Endothelial cell of umbilical vein (primary cell): ENCODE measurements at regions not wholly inside any gene's neighbourhood (a gene's known extent, or its start where the extent isn't known, plus 50 kb on each side); places are given as distances from the start of the nearest gene placed in this dataset.

ENCODE experiments used
- BruUV-seq: library from RNA; stranded (reverse); fragments of 400-500 nt; replicated peaks from 2 replicates; lab custom pipeline; 2021; lab: Mats Ljungman, UMichigan
- CTCF ChIA-PET: fragments of 300-600, 350-600 bp; sonication (Branson Sonifier 250); formaldehyde crosslinking; loops from one replicate; lab custom pipeline; 2021; ENCODE audit warnings: antibody characterized with exemption, inconsistent platforms; lab: Charles Lee
- POLR2A ChIA-PET: fragments of 300-600, 350-600 bp; sonication (Branson Sonifier 250); formaldehyde crosslinking; loops from one replicate; lab custom pipeline; 2021; ENCODE audit warnings: antibody characterized with exemption, inconsistent platforms; lab: Charles Lee
- DNase-seq: peaks from one replicate; pipeline ENCODE4 v3.0.0-alpha.2; 2011; ENCODE audit warnings: low read depth, low spot score
- FAIRE-seq: peaks from 2 replicates; lab custom pipeline; 2011; peaks lifted over from hg19 to GRCh38; lab: Jason Lieb, UNC
- H2AFZ ChIP-seq: 2 replicates; pipeline ENCODE4 v1.6.0; 2012; ENCODE audit warnings: low read depth, low read length, control low read depth, inconsistent platforms
- H3K27ac ChIP-seq: 2 replicates; pipeline ENCODE4 v1.5.1; 2011; ENCODE audit warnings: low read depth, mild to moderate bottlenecking, control low read depth, low read length, moderate library complexity; ENCODE audit not compliant: insufficient read depth
- H3K27me3 ChIP-seq, 2 experiments: 2 replicates each; pipeline versions ENCODE4 v1.6.0 to v1.6.1; 2011; ENCODE audit warnings: low read length in 2 of 2, mixed read lengths in 1 of 2; ENCODE audit not compliant: control insufficient read depth in 2 of 2, insufficient read depth in 2 of 2
- H3K36me3 ChIP-seq, 2 experiments: 2 replicates in 1 of 2; 3 replicates in 1 of 2; pipeline ENCODE4 v1.5.1; 2011; ENCODE audit warnings: low read length in 2 of 2, mild to moderate bottlenecking in 1 of 2, moderate library complexity in 1 of 2; ENCODE audit not compliant: control insufficient read depth in 2 of 2, insufficient read depth in 2 of 2; ENCODE audit errors: extremely low read depth in 1 of 2
- H3K4me1 ChIP-seq: 3 replicates; pipeline ENCODE4 v1.5.1; 2011; ENCODE audit warnings: mild to moderate bottlenecking, low read length; ENCODE audit not compliant: control insufficient read depth, insufficient read depth; ENCODE audit errors: extremely low read depth
- H3K4me2 ChIP-seq: 2 replicates; pipeline ENCODE4 v1.6.1; 2011; ENCODE audit warnings: low read length, control low read depth, mixed read lengths; ENCODE audit not compliant: insufficient read depth
- H3K4me3 ChIP-seq, 3 experiments: fragments of 200-600 bp in 1 of 3; sonication (generic), shearing (Covaris generic) in 1 of 3; replicated peaks in 1 of 3; 2 replicates each; pipeline ENCODE4 v1.5.1; 2011 to 2016; ENCODE audit warnings: control low read depth in 3 of 3, low read length in 3 of 3, mild to moderate bottlenecking in 2 of 3, inconsistent platforms in 1 of 3, low read depth in 1 of 3, moderate library complexity in 1 of 3; ENCODE audit not compliant: insufficient read depth in 1 of 3
- H3K79me2 ChIP-seq: 2 replicates; pipeline ENCODE4 v1.6.0; 2012; ENCODE audit warnings: low read length, inconsistent platforms; ENCODE audit not compliant: control insufficient read depth, insufficient read depth
- H3K9ac ChIP-seq: replicated peaks from 2 replicates; pipeline ENCODE3; 2011; ENCODE audit warnings: low read length, control low read depth; ENCODE audit not compliant: insufficient read depth; ENCODE audit errors: extremely low read depth
- H3K9me1 ChIP-seq: replicated peaks from 3 replicates; pipeline ENCODE4 v1.6.0; 2011; ENCODE audit warnings: mild to moderate bottlenecking, low read length; ENCODE audit not compliant: control insufficient read depth, insufficient read depth; ENCODE audit errors: extremely low read depth
- H3K9me3 ChIP-seq: replicated peaks from 2 replicates; pipeline ENCODE4 v1.5.1; 2012; ENCODE audit warnings: low read length, inconsistent platforms; ENCODE audit not compliant: control insufficient read depth, insufficient read depth
- H4K20me1 ChIP-seq: replicated peaks from 2 replicates; pipeline ENCODE3; 2011; ENCODE audit warnings: mild to moderate bottlenecking, low read length; ENCODE audit not compliant: control insufficient read depth, insufficient read depth; ENCODE audit errors: extremely low read depth
- EZH2 ChIP-seq: IDR thresholded peaks from 2 replicates; pipeline ENCODE4 v1.6.1; 2012; ENCODE audit warnings: borderline replicate concordance, low read depth, mild to moderate bottlenecking, moderate library complexity, low read length, inconsistent platforms; ENCODE audit not compliant: severe bottlenecking
- FOS ChIP-seq: IDR thresholded peaks from 2 replicates; pipeline ENCODE4 v1.6.1; 2011; ENCODE audit warnings: mild to moderate bottlenecking, low read length, moderate library complexity, borderline replicate concordance; ENCODE audit not compliant: insufficient read depth
- GATA2 ChIP-seq: IDR thresholded peaks from 2 replicates; pipeline ENCODE4 v1.7.0; 2011; ENCODE audit warnings: low read depth, mild to moderate bottlenecking, moderate library complexity, mixed read lengths, low read length; ENCODE audit not compliant: insufficient read length, insufficient read depth
- JUN ChIP-seq: IDR thresholded peaks from 2 replicates; pipeline ENCODE4 v1.6.1; 2011; ENCODE audit warnings: borderline replicate concordance, low read depth; ENCODE audit not compliant: insufficient read length, insufficient read depth
- MAX ChIP-seq: IDR thresholded peaks from 2 replicates; pipeline ENCODE4 v1.6.1; 2011; ENCODE audit not compliant: insufficient read depth, insufficient read length
- MYC ChIP-seq: IDR thresholded peaks from one replicate; pipeline ENCODE4 v1.6.1; 2011; ENCODE audit warnings: mild to moderate bottlenecking, low read depth, low read length
- POLR2A ChIP-seq: IDR thresholded peaks from 2 replicates; pipeline ENCODE4 v1.6.1; 2012; ENCODE audit warnings: low read depth, mild to moderate bottlenecking, control low read depth, low read length
- POLR2AphosphoS5 ChIP-seq: IDR thresholded peaks from 2 replicates; pipeline ENCODE4 v1.6.1; 2012; ENCODE audit warnings: low read depth, mild to moderate bottlenecking, control low read depth, low read length, moderate library complexity; ENCODE audit not compliant: insufficient read depth
- dilution Hi-C: fragments of 300-500 bp; cut with MboI; formaldehyde crosslinking; loops from one replicate; pipeline ENCODE4 v1.15.0; 2019; ENCODE audit warnings: low sequenced_read_pairs; ENCODE audit not compliant: extremely low pct_ligation_motif_present
- intact Hi-C: fragments of 100-400 bp; cut with micrococcal nuclease; formaldehyde crosslinking; loops from one replicate; pipeline ENCODE4 v1.10.0; 2022
- TF ChIP-seq, protein P1 (sequence below), 2 donors: IDR thresholded peaks; 1 replicate in 1 of 2; 2 replicates in 1 of 2; pipeline ENCODE4 v1.5.1; 2011; ENCODE audit warnings: low read length in 2 of 2, mild to moderate bottlenecking in 2 of 2, moderate library complexity in 2 of 2, control low read depth in 1 of 2, inconsistent platforms in 1 of 2, low read depth in 1 of 2; ENCODE audit not compliant: insufficient read depth in 1 of 2; ENCODE audit errors: extremely low read depth in 1 of 2

DNA sequence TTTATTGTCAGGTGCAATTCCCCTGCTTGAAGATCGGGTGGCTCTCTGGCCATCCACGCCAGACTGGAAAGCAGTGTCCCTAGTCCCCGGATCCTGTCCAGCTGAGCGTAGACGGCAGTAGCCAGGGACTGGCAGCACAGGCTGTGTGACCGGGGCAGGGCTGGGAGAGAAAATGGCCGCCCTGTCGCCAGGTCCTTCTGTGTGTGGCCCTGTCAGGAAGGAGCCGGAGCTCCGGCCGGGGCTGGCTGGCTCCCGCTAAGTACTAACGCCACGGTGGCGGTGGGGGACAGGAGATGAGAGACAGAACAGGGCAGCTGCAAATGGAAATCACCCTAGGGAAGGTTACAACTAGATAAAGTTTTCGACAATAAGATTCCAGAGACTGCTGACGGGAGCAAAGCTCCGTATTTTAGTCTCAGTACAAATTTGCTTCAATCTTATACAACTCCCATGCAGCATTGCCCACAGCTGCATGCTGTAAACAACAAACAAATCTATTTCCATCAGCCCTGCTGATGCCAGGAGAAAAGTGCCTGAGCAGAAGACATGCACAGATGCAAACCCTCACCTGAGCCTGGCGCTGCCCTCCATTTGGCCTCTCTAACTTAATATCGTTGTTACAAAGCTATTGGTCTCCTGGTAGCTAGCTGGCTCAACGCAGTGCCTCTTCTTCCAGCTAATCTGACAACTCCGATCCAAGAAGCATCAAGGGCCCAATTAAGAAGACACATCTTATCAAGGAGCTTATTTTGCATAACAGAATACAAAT is 253.0 kb downstream of the TSHZ3 start:
- no peaks in the 10 kb centered on the region for H3K9me3 ChIP-seq
- POLR2A ChIA-PET = no interaction called here
- H3K27me3 ChIP-seq = no peaks in the 10 kb centered on the region
- H4K20me1 ChIP-seq = no peaks in the 10 kb centered on the region
- no peak for TF ChIP-seq POLR2AphosphoS5
- TF ChIP-seq GATA2 = no peak
- TF ChIP-seq EZH2 = no peak
- no peak for TF ChIP-seq FOS
- no peak for TF ChIP-seq MYC
- no peaks in the 10 kb centered on the region for H3K4me1 ChIP-seq
- CTCF ChIA-PET = no interaction called here
- H3K4me3 ChIP-seq = no peak overlapping the region
- no peak overlapping the region for H3K4me2 ChIP-seq
- FAIRE-seq = no peak
- BruUV-seq = no TSS peak
- H3K36me3 ChIP-seq = no peaks in the 10 kb centered on the region
- dilution Hi-C loops = no loop called here
- H3K27ac ChIP-seq = no peak overlapping the region
- H3K9me1 ChIP-seq = no peaks in the 10 kb centered on the region
- intact Hi-C loops = no loop called here
- no peak overlapping the region for H2AFZ ChIP-seq
- no peaks in the 10 kb centered on the region for H3K79me2 ChIP-seq
- no peak for DNase-seq
- H3K9ac ChIP-seq = no peak overlapping the region

DNA sequence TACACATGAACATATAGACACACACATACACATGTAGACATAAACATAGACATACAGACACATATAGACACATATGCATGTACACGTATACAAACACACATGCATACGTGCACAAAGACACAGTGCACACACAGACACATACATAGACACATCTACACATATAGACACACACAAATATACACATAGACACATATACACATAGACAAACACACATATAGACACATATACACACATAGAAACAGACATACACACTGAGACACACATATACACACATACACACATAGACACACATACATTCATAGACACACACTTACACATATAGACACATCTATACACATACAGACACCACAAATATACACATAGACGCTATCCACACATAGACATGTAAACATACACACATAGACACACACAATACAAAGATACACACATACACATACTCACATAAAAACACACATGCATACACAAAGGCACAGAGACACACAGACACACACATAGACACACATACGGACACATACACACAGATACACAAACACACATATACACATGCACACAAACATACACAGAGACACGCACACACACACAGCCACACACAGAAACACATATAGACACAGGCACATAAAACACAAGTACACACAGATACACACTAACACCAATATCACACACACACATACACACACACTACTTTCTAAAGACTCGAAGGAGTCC is 254.0 kb downstream of the TSHZ3 start:
- Histone ChIP-seq H2AFZ (no peak overlapping the region), H3K27me3 (no peaks in the 10 kb centered on the region), H3K4me2 (no peak overlapping the region), H3K9ac (no peak overlapping the region), H3K9me3 (no peaks in the 10 kb centered on the region), H4K20me1 (no peaks in the 10 kb centered on the region), H3K36me3 (no peaks in the 10 kb centered on the region), H3K4me1 (no peaks in the 10 kb centered on the region), H3K27ac (no peak overlapping the region), H3K4me3 (no peak overlapping the region), H3K9me1 (no peaks in the 10 kb centered on the region), H3K79me2 (no peaks in the 10 kb centered on the region)
- TF ChIP-seq MYC = no peak
- no peak for TF ChIP-seq GATA2
- TF ChIP-seq, protein P1, sequence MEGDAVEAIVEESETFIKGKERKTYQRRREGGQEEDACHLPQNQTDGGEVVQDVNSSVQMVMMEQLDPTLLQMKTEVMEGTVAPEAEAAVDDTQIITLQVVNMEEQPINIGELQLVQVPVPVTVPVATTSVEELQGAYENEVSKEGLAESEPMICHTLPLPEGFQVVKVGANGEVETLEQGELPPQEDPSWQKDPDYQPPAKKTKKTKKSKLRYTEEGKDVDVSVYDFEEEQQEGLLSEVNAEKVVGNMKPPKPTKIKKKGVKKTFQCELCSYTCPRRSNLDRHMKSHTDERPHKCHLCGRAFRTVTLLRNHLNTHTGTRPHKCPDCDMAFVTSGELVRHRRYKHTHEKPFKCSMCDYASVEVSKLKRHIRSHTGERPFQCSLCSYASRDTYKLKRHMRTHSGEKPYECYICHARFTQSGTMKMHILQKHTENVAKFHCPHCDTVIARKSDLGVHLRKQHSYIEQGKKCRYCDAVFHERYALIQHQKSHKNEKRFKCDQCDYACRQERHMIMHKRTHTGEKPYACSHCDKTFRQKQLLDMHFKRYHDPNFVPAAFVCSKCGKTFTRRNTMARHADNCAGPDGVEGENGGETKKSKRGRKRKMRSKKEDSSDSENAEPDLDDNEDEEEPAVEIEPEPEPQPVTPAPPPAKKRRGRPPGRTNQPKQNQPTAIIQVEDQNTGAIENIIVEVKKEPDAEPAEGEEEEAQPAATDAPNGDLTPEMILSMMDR (IDR thresholded peaks at IDR 0.05; ENCODE audit: extremely low read depth in 1 of 2, insufficient read depth in 1 of 2, low read depth in 1 of 2, low read length in 2 of 2) = no peak
- no peak for TF ChIP-seq JUN
- no peak for TF ChIP-seq MAX
- TF ChIP-seq POLR2AphosphoS5 = no peak
- TF ChIP-seq POLR2A = no peak
- TF ChIP-seq EZH2 = no peak
- no peak for TF ChIP-seq FOS
- BruUV-seq = no TSS peak
- ChIA-PET CTCF (no interaction called here), POLR2A (no interaction called here)
- dilution Hi-C loops = no loop called here
- FAIRE-seq (no peak), DNase-seq (no peak)
- intact Hi-C loops = no loop called here
